CD4-positive, alpha-beta memory T cell (primary cell): ENCODE measurements at regions not wholly inside any gene's neighbourhood (a gene's known extent, or its start where the extent isn't known, plus 50 kb on each side); places are given as distances from the start of the nearest gene placed in this dataset.

ENCODE experiments used
- CTCF ChIA-PET: fragments of 350-600 bp; sonication (Branson Sonifier 250); formaldehyde crosslinking; loops from one replicate; lab custom pipeline; 2021; ENCODE audit warnings: inconsistent platforms; ENCODE audit not compliant: partially characterized antibody; lab: Charles Lee
- POLR2A ChIA-PET: fragments of 350-600 bp; sonication (Branson Sonifier 250); formaldehyde crosslinking; loops from one replicate; lab custom pipeline; 2021; ENCODE audit not compliant: partially characterized antibody; lab: Charles Lee
- DNase-seq, 5 donors: peaks; one replicate each; pipeline versions ENCODE4 v3.0.0 to v3.0.0-alpha.2; 2020 to 2022; ENCODE audit warnings: mixed read lengths in 1 of 5
- H3K27ac ChIP-seq: one replicate; pipeline ENCODE4 v1.7.0; 2013; ENCODE audit warnings: low read depth, low read length
- H3K27me3 ChIP-seq: 2 replicates; pipeline ENCODE4 v1.7.0; 2013; ENCODE audit warnings: mild to moderate bottlenecking, low read length, moderate library complexity; ENCODE audit not compliant: insufficient read depth
- H3K36me3 ChIP-seq: 2 replicates; pipeline ENCODE4 v1.7.0; 2013; ENCODE audit warnings: mild to moderate bottlenecking, low read length, moderate library complexity; ENCODE audit not compliant: insufficient read depth
- H3K4me1 ChIP-seq: 2 replicates; pipeline ENCODE4 v1.7.0; 2013; ENCODE audit warnings: mild to moderate bottlenecking, low read length, moderate library complexity; ENCODE audit not compliant: insufficient read depth
- H3K4me3 ChIP-seq, 2 donors: one replicate each; pipeline ENCODE4 v1.7.0; 2013; ENCODE audit warnings: low read length in 2 of 2, mild to moderate bottlenecking in 1 of 2
- H3K9me3 ChIP-seq, 2 donors: one replicate each; pipeline ENCODE4 v1.7.0; 2013; ENCODE audit warnings: low read length in 2 of 2, control low read depth in 1 of 2; ENCODE audit not compliant: control insufficient read depth in 1 of 2
- H3K27ac Mint-ChIP-seq, 7 donors: one replicate each; pipeline ENCODE4 v1.8.0; 2020 to 2021; ENCODE audit warnings: mixed read lengths in 7 of 7, mild to moderate bottlenecking in 6 of 7, inconsistent platforms in 3 of 7, moderate library complexity in 3 of 7
- H3K27me3 Mint-ChIP-seq, 2 donors: one replicate each; pipeline ENCODE4 v1.8.0; 2020 to 2021; ENCODE audit warnings: mixed read lengths in 2 of 2
- H3K36me3 Mint-ChIP-seq, 2 donors: one replicate each; pipeline ENCODE4 v1.8.0; 2020 to 2021; ENCODE audit warnings: mixed read lengths in 2 of 2, inconsistent platforms in 1 of 2, mild to moderate bottlenecking in 1 of 2
- H3K4me1 Mint-ChIP-seq, 4 donors: one replicate each; pipeline ENCODE4 v1.8.0; 2020 to 2021; ENCODE audit warnings: mixed read lengths in 4 of 4, mild to moderate bottlenecking in 1 of 4
- H3K4me3 Mint-ChIP-seq, 8 donors: one replicate each; pipeline ENCODE4 v1.8.0; 2020 to 2021; ENCODE audit warnings: mixed read lengths in 8 of 8, mild to moderate bottlenecking in 7 of 8, moderate library complexity in 6 of 8, inconsistent platforms in 3 of 8
- H3K9me3 Mint-ChIP-seq, 8 donors: one replicate each; pipeline ENCODE4 v1.8.0; 2020 to 2021; ENCODE audit warnings: mixed read lengths in 8 of 8, mild to moderate bottlenecking in 5 of 8, inconsistent platforms in 3 of 8, moderate library complexity in 1 of 8
- intact Hi-C: fragments of 100-400 bp; cut with micrococcal nuclease; formaldehyde crosslinking; loops from one replicate; pipeline ENCODE4 v1.15.1; 2023

- no peak overlapping the region for H3K27ac Mint-ChIP-seq
- POLR2A ChIA-PET: no interaction called here
These were observed 491.9 kb downstream of the MED13L start for GRCh38 chr12:115785548-115785947.

GRCh38 chr12:115776399-115776798, 501.1 kb downstream of the MED13L start:
- ChIA-PET POLR2A (no interaction called here), CTCF (no interaction called here)
- no peak for DNase-seq
- Mint-ChIP-seq H3K27ac (no peak overlapping the region), H3K4me1 (no peaks in the 10 kb centered on the region), H3K4me3 (peak overlapping the region in 1 of 8 donors; percentile 21), H3K36me3 (no peaks in the 10 kb centered on the region), H3K9me3 (peaks cover 0 to 9% (median 3%) of the 10 kb centered on the region in 8 donors), H3K27me3 (peaks cover 2 to 7% of the 10 kb centered on the region in 2 donors)
- intact Hi-C loops: no loop called here
- H3K9me3 ChIP-seq: no peaks in the 10 kb centered on the region
- no peaks in the 10 kb centered on the region for H3K4me1 ChIP-seq
- H3K36me3 ChIP-seq: no peaks in the 10 kb centered on the region
- H3K4me3 ChIP-seq: no peak overlapping the region
- H3K27me3 ChIP-seq: no peaks in the 10 kb centered on the region
- H3K27ac ChIP-seq: no peak overlapping the region

More at GRCh38 chr12:115785548-115785947, 491.9 kb downstream of the MED13L start:
- Mint-ChIP-seq H3K4me1 (no peaks in the 10 kb centered on the region), H3K36me3 (no peaks in the 10 kb centered on the region), H3K9me3 (peaks cover 0 to 3% (median 1%) of the 10 kb centered on the region in 8 donors), H3K27me3 (peaks cover 4 to 5% of the 10 kb centered on the region in 2 donors), H3K4me3 (no peak overlapping the region)
- no peaks in the 10 kb centered on the region for H3K9me3 ChIP-seq
- no peak overlapping the region for H3K27ac ChIP-seq
- H3K4me1 ChIP-seq: no peaks in the 10 kb centered on the region
- no peaks in the 10 kb centered on the region for H3K27me3 ChIP-seq
- CTCF ChIA-PET: no interaction called here
- no peak for DNase-seq
- no peaks in the 10 kb centered on the region for H3K36me3 ChIP-seq
- intact Hi-C loops: no loop called here
- H3K4me3 ChIP-seq: no peak overlapping the region

- ChIA-PET CTCF (no interaction called here), POLR2A (no interaction called here)
- Mint-ChIP-seq H3K27me3 (peaks cover 2 to 7% of the 10 kb centered on the region in 2 donors), H3K4me3 (no peak overlapping the region), H3K27ac (no peak overlapping the region), H3K9me3 (peaks cover 0 to 7% (median 3%) of the 10 kb centered on the region in 8 donors), H3K4me1 (no peaks in the 10 kb centered on the region), H3K36me3 (no peaks in the 10 kb centered on the region)
- intact Hi-C loops: no loop called here
- H3K4me1 ChIP-seq: no peaks in the 10 kb centered on the region
- no peak overlapping the region for H3K27ac ChIP-seq
- no peak overlapping the region for H3K4me3 ChIP-seq
- no peaks in the 10 kb centered on the region for H3K27me3 ChIP-seq
- no peaks in the 10 kb centered on the region for H3K36me3 ChIP-seq
- no peaks in the 10 kb centered on the region for H3K9me3 ChIP-seq
- DNase-seq: no peak
These were observed 503.2 kb downstream of the MED13L start for GRCh38 chr12:115774148-115774895.

GRCh38 chr12:115771601-115772000, 505.9 kb downstream of the MED13L start:
- no peak overlapping the region for H3K4me3 Mint-ChIP-seq
- Histone ChIP-seq H3K27ac (no peak overlapping the region), H3K9me3 (no peaks in the 10 kb centered on the region), H3K27me3 (no peaks in the 10 kb centered on the region), H3K4me3 (no peak overlapping the region), H3K4me1 (no peaks in the 10 kb centered on the region), H3K36me3 (no peaks in the 10 kb centered on the region)
- ChIA-PET POLR2A (no interaction called here), CTCF (no interaction called here)
- peaks cover 0 to 9% (median 3%) of the 10 kb centered on the region in 8 donors for H3K9me3 Mint-ChIP-seq
- no peaks in the 10 kb centered on the region for H3K36me3 Mint-ChIP-seq
- intact Hi-C loops: no loop called here
- H3K4me1 Mint-ChIP-seq: no peaks in the 10 kb centered on the region
- peaks cover 2 to 9% of the 10 kb centered on the region in 2 donors for H3K27me3 Mint-ChIP-seq
- DNase-seq: no peak
- H3K27ac Mint-ChIP-seq: no peak overlapping the region

- no peaks in the 10 kb centered on the region for H3K36me3 Mint-ChIP-seq
- Histone ChIP-seq H3K4me1 (no peaks in the 10 kb centered on the region), H3K4me3 (no peak overlapping the region), H3K36me3 (no peaks in the 10 kb centered on the region), H3K27me3 (no peaks in the 10 kb centered on the region), H3K9me3 (no peaks in the 10 kb centered on the region), H3K27ac (no peak overlapping the region)
- H3K27ac Mint-ChIP-seq: no peak overlapping the region
- H3K27me3 Mint-ChIP-seq: peaks cover 2 to 7% of the 10 kb centered on the region in 2 donors
- H3K9me3 Mint-ChIP-seq: peaks cover 0 to 11% (median 4%) of the 10 kb centered on the region in 8 donors
- intact Hi-C loops: no loop called here
- H3K4me1 Mint-ChIP-seq: no peaks in the 10 kb centered on the region
- no peak overlapping the region for H3K4me3 Mint-ChIP-seq
- POLR2A ChIA-PET: no interaction called here
- no peak for DNase-seq
- CTCF ChIA-PET: no interaction called here
These were observed 506.4 kb downstream of the MED13L start for GRCh38 chr12:115771065-115771464.

GRCh38 chr12:115770643-115771042, 506.9 kb downstream of the MED13L start:
- Histone ChIP-seq H3K9me3 (no peaks in the 10 kb centered on the region), H3K4me3 (no peak overlapping the region), H3K4me1 (no peaks in the 10 kb centered on the region), H3K27me3 (no peaks in the 10 kb centered on the region), H3K36me3 (no peaks in the 10 kb centered on the region), H3K27ac (no peak overlapping the region)
- CTCF ChIA-PET: no interaction called here
- DNase-seq: no peak
- Mint-ChIP-seq H3K4me1 (no peaks in the 10 kb centered on the region), H3K27me3 (peaks cover 2 to 6% of the 10 kb centered on the region in 2 donors), H3K4me3 (no peak overlapping the region), H3K27ac (no peak overlapping the region), H3K9me3 (peaks cover 0 to 14% (median 4%) of the 10 kb centered on the region in 8 donors), H3K36me3 (no peaks in the 10 kb centered on the region)
- POLR2A ChIA-PET: no interaction called here
- intact Hi-C loops: no loop called here

- Mint-ChIP-seq H3K9me3 (peaks cover 0 to 19% (median 3%) of the 10 kb centered on the region in 8 donors), H3K27me3 (peaks cover 2% of the 10 kb centered on the region in 2 donors), H3K4me3 (no peak overlapping the region), H3K4me1 (no peaks in the 10 kb centered on the region), H3K27ac (no peak overlapping the region), H3K36me3 (no peaks in the 10 kb centered on the region)
- ChIA-PET CTCF (no interaction called here), POLR2A (no interaction called here)
- DNase-seq: no peak
- Histone ChIP-seq H3K9me3 (no peaks in the 10 kb centered on the region), H3K4me3 (no peak overlapping the region), H3K36me3 (no peaks in the 10 kb centered on the region), H3K27ac (no peak overlapping the region), H3K27me3 (no peaks in the 10 kb centered on the region), H3K4me1 (no peaks in the 10 kb centered on the region)
- intact Hi-C loops: no loop called here
These were observed 509.6 kb downstream of the MED13L start for GRCh38 chr12:115767916-115768315.
